GM12878 (cell line): ENCODE measurements at regions not wholly inside any gene's neighbourhood (a gene's known extent, or its start where the extent isn't known, plus 50 kb on each side); places are given as distances from the start of the nearest gene placed in this dataset.

Experiments
- ATAC-seq: fragments of 200-7000 bp; cut with Tn5 transposase; 3 replicates; pipeline ENCODE4 v1.9.1; 2020; ENCODE audit warnings: mild to moderate bottlenecking, moderate library complexity
- BruUV-seq: library from RNA; stranded (reverse); fragments of 400-500 nt; replicated peaks from 2 replicates; lab custom pipeline; 2021; lab: Mats Ljungman, UMichigan
- CTCF ChIA-PET: fragments of 300-600 bp; sonication (Branson Sonifier 250); formaldehyde crosslinking; extraction: SDS; loops from one replicate; lab custom pipeline; 2021; ENCODE audit warnings: inconsistent platforms; lab: Yijun Ruan, JAX
- POLR2A ChIA-PET: fragments of 350-600 bp; formaldehyde crosslinking; extraction: SDS; loops from one replicate; lab custom pipeline; 2021; ENCODE audit warnings: inconsistent platforms; lab: Charles Lee
- RAD21 ChIA-PET: fragments of 300-600 bp; sonication (Branson Sonifier 250); formaldehyde crosslinking; loops from one replicate; lab custom pipeline; 2023; ENCODE audit warnings: antibody characterized with exemption; ENCODE audit not compliant: unreplicated experiment; lab: Charles Lee
- SMC1A ChIA-PET: fragments of 300-600 bp; sonication (Branson Sonifier 250); formaldehyde crosslinking; loops from one replicate; lab custom pipeline; 2023; ENCODE audit not compliant: unreplicated experiment, uncharacterized antibody; lab: Charles Lee
- DNase-seq: peaks from one replicate; pipeline ENCODE4 v3.0.0-alpha.2; 2011; ENCODE audit warnings: low read depth, low spot score
- FAIRE-seq: peaks from 3 replicates; lab custom pipeline; 2011; peaks lifted over from hg19 to GRCh38; lab: Jason Lieb, UNC
- H2AFZ ChIP-seq: 2 replicates; pipeline ENCODE4 v1.6.0; 2011; ENCODE audit warnings: low read depth, low read length, control low read depth; ENCODE audit not compliant: control insufficient read depth
- H3K27ac ChIP-seq: 2 replicates; pipeline ENCODE4 v1.5.1; 2011; ENCODE audit warnings: control low read depth; ENCODE audit not compliant: control insufficient read depth, insufficient read depth
- H3K27me3 ChIP-seq, 2 experiments: replicated peaks in 1 of 2; 2 replicates each; pipeline versions ENCODE4 v1.6.0 to v1.6.1; 2011; ENCODE audit warnings: low read length in 1 of 2; ENCODE audit not compliant: control insufficient read depth in 2 of 2, insufficient read depth in 2 of 2
- H3K36me3 ChIP-seq, 2 experiments: 2 replicates each; pipeline ENCODE4 v1.5.1; 2011; ENCODE audit warnings: low read length in 1 of 2; ENCODE audit not compliant: control insufficient read depth in 2 of 2, insufficient read depth in 2 of 2
- H3K4me1 ChIP-seq: 2 replicates; pipeline ENCODE4 v1.6.1; 2011; ENCODE audit warnings: mild to moderate bottlenecking, low read length, moderate library complexity, mixed read lengths; ENCODE audit not compliant: control insufficient read depth, insufficient read depth
- H3K4me2 ChIP-seq: 2 replicates; pipeline ENCODE4 v1.6.0; 2011; ENCODE audit warnings: control low read depth; ENCODE audit not compliant: control insufficient read depth, insufficient read depth
- H3K4me3 ChIP-seq: fragments of 200-600 bp; sonication (generic); 2 replicates; pipeline ENCODE4 v1.5.1; 2016
- H3K79me2 ChIP-seq: 2 replicates; pipeline ENCODE4 v1.6.0; 2011; ENCODE audit warnings: low read length; ENCODE audit not compliant: control insufficient read depth, insufficient read depth
- H3K9ac ChIP-seq: 2 replicates; pipeline ENCODE4 v1.8.0; 2011; ENCODE audit warnings: low read length, control low read depth, mixed read lengths; ENCODE audit not compliant: control insufficient read depth, insufficient read depth
- H3K9me3 ChIP-seq: replicated peaks from 3 replicates; pipeline ENCODE4 v1.5.1; 2011; ENCODE audit warnings: mild to moderate bottlenecking, low read length; ENCODE audit not compliant: control insufficient read depth, insufficient read depth
- H4K20me1 ChIP-seq: 2 replicates; pipeline ENCODE4 v1.6.0; 2011; ENCODE audit not compliant: control insufficient read depth, insufficient read depth
- BMI1 ChIP-seq: fragments of 450-650 bp; IDR thresholded peaks from 2 replicates; pipeline ENCODE4 v1.6.1; 2016; ENCODE audit warnings: mild to moderate bottlenecking, moderate library complexity, borderline replicate concordance
- ETV6 ChIP-seq, 2 experiments: fragments of 450-650 bp in 1 of 2; IDR thresholded peaks in 1 of 2; conservative IDR thresholded peaks in 1 of 2; 2 replicates each; pipeline ENCODE4 v1.6.1; 2014; ENCODE audit warnings: antibody characterized with exemption in 1 of 2, borderline replicate concordance in 1 of 2, low read depth in 1 of 2, mild to moderate bottlenecking in 1 of 2, moderate library complexity in 1 of 2
- FOXM1 ChIP-seq: IDR thresholded peaks from 2 replicates; pipeline ENCODE4 v1.6.1; 2012; ENCODE audit warnings: low read depth, mild to moderate bottlenecking, inconsistent platforms, low read length, moderate library complexity
- HCFC1 ChIP-seq: fragments of 150-350 bp; IDR thresholded peaks from 2 replicates; pipeline ENCODE4 v1.6.1; 2014; ENCODE audit warnings: low read length
- IKZF2 ChIP-seq, 2 experiments: fragments of 450-650 bp; IDR thresholded peaks; 2 replicates each; pipeline ENCODE4 v1.6.1; 2017; ENCODE audit warnings: mild to moderate bottlenecking in 2 of 2, moderate library complexity in 2 of 2
- IRF4 ChIP-seq: IDR thresholded peaks from 2 replicates; pipeline ENCODE4 v1.6.1; 2011; ENCODE audit warnings: low read depth, low read length
- JUNB ChIP-seq: IDR thresholded peaks from 2 replicates; pipeline ENCODE4 v1.6.1; 2016; ENCODE audit warnings: antibody characterized with exemption, mild to moderate bottlenecking
- LARP7 ChIP-seq: fragments of 450-650 bp; IDR thresholded peaks from 2 replicates; pipeline ENCODE4 v1.6.1; 2017; ENCODE audit warnings: mild to moderate bottlenecking
- MTA3 ChIP-seq: IDR thresholded peaks from 2 replicates; pipeline ENCODE4 v1.6.1; 2012; ENCODE audit warnings: low read length, inconsistent platforms, borderline replicate concordance
- NR2C1 ChIP-seq: fragments of 450-650 bp; IDR thresholded peaks from 2 replicates; pipeline ENCODE4 v1.6.1; 2017; ENCODE audit warnings: antibody characterized with exemption, mild to moderate bottlenecking, moderate library complexity
- PKNOX1 ChIP-seq: fragments of 450-650 bp; IDR thresholded peaks from 2 replicates; pipeline ENCODE4 v1.6.1; 2016; ENCODE audit warnings: mild to moderate bottlenecking
- PML ChIP-seq: IDR thresholded peaks from 2 replicates; pipeline ENCODE4 v1.6.1; 2012; ENCODE audit warnings: low read length, inconsistent platforms
- RBBP5 ChIP-seq: fragments of 200-600 bp; sonication (generic); conservative IDR thresholded peaks from 2 replicates; pipeline ENCODE4 v1.6.1; 2016
- SREBF2 ChIP-seq: IDR thresholded peaks from 2 replicates; pipeline ENCODE4 v1.6.1; 2012; ENCODE audit warnings: mild to moderate bottlenecking, low read length
- SUZ12 ChIP-seq: fragments of 200-600 bp; sonication (generic); IDR thresholded peaks from one replicate; pipeline ENCODE4 v1.6.1; 2018; ENCODE audit warnings: antibody characterized with exemption, mild to moderate bottlenecking; ENCODE audit not compliant: unreplicated experiment
- ZBTB4 ChIP-seq: fragments of 450-650 bp; formaldehyde crosslinking; IDR thresholded peaks from 2 replicates; pipeline ENCODE4 v1.4.0; 2022; ENCODE audit warnings: mild to moderate bottlenecking, moderate library complexity
- ZNF207 ChIP-seq: fragments of 450-650 bp; IDR thresholded peaks from 2 replicates; pipeline ENCODE4 v1.6.1; 2014; ENCODE audit warnings: antibody characterized with exemption, mild to moderate bottlenecking, borderline replicate concordance
- WGBS: methylation state at CpG from one replicate; pipeline ENCODE4 v1.1.6; 2016; ENCODE audit warnings: low lambda C conversion rate; ENCODE audit not compliant: insufficient replicate concordance, insufficient coverage; ENCODE audit errors: missing lambda C conversion rate; 5-methylcytosine and 5-hydroxymethylcytosine counted together
- in situ Hi-C: fragments of 300-500 bp; cut with MboI; formaldehyde crosslinking; loops from 9 replicates; pipeline ENCODE4 v1.14.3; 2018; ENCODE audit warnings: mixed read lengths
- intact Hi-C: fragments of 100-400 bp; cut with micrococcal nuclease; formaldehyde crosslinking; loops from one replicate; pipeline ENCODE4 v1.14.2; 2022; ENCODE audit not compliant: unreplicated experiment

- Histone ChIP-seq H3K9ac (no peak overlapping the region), H3K27ac (no peak overlapping the region), H3K4me2 (no peak overlapping the region), H3K27me3 (no peaks in the 10 kb centered on the region), H3K79me2 (no peaks in the 10 kb centered on the region), H3K9me3 (no peaks in the 10 kb centered on the region), H3K36me3 (no peaks in the 10 kb centered on the region), H4K20me1 (no peaks in the 10 kb centered on the region), H2AFZ (no peak overlapping the region), H3K4me1 (no peaks in the 10 kb centered on the region), H3K4me3 (no peak overlapping the region)
- FAIRE-seq (no peak), DNase-seq (no peak), ATAC-seq (no peak)
- in situ Hi-C loops: no loop called here
- BruUV-seq: no TSS peak
- SMC1A ChIA-PET: no interaction called here
- RAD21 ChIA-PET: no interaction called here
- POLR2A ChIA-PET: no interaction called here
- no peak for TF ChIP-seq IKZF2 (IDR thresholded peaks at IDR 0.05)
- no peak for TF ChIP-seq MTA3
- no peak for TF ChIP-seq NR2C1
- TF ChIP-seq LARP7: no peak
- no peak for TF ChIP-seq HCFC1
- TF ChIP-seq ZBTB4 (CRISPR knock-in tag): no peak
- TF ChIP-seq PML: no peak
- TF ChIP-seq ZNF207: no peak
- no peak for TF ChIP-seq SREBF2
- no peak for TF ChIP-seq IRF4
- TF ChIP-seq SUZ12: no peak
- no peak for TF ChIP-seq JUNB
- no peak for TF ChIP-seq RBBP5
- TF ChIP-seq BMI1: no peak
- no peak for TF ChIP-seq ETV6 (conservative IDR thresholded peaks at IDR 0.05 in 1 of 2, IDR thresholded peaks at IDR 0.05 in 1 of 2; ENCODE audit: borderline replicate concordance in 1 of 2, low read depth in 1 of 2)
- no peak for TF ChIP-seq PKNOX1
- no peak for TF ChIP-seq FOXM1
- CTCF ChIA-PET: interaction anchor here (1.0 kb wide), 1 partner anchor 10 kb away, joined by 3 read pairs; no protein-coding TSS in a partner anchor
- 0% methylated on average over 5 of the region's 5 CpGs for WGBS
- intact Hi-C loops: no loop called here
Observed at GRCh38 chr2:129296806-129297205, 682.7 kb upstream of the RAB6C start.
